Fibroblast of lung (primary cell): ENCODE measurements at regions not wholly inside any gene's neighbourhood (a gene's known extent, or its start where the extent isn't known, plus 50 kb on each side); places are given as distances from the start of the nearest gene placed in this dataset.
"Not testable (repeated sequence)": the region's sequence is repeated elsewhere in the genome, so short reads cannot be mapped to it uniquely, and the experiment has no call there.

Experiments used
- DNase-seq, 2 donors: peaks; one replicate each; pipeline versions ENCODE4 v3.0.0 to v3.0.0-alpha.2; 2010; ENCODE audit warnings: low read depth in 2 of 2
- H2AFZ ChIP-seq: 2 replicates; pipeline ENCODE4 v1.5.1; 2012; ENCODE audit warnings: low read length, control low read depth, inconsistent platforms
- H3K27ac ChIP-seq: 2 replicates; pipeline ENCODE4 v1.5.1; 2011; ENCODE audit warnings: low read length, control low read depth; ENCODE audit not compliant: insufficient read depth
- H3K27me3 ChIP-seq: 2 replicates; pipeline ENCODE4 v1.5.1; 2011; ENCODE audit warnings: mild to moderate bottlenecking, low read length; ENCODE audit not compliant: control insufficient read depth, insufficient read depth
- H3K36me3 ChIP-seq: 2 replicates; pipeline ENCODE4 v1.5.1; 2011; ENCODE audit warnings: low read length; ENCODE audit not compliant: control insufficient read depth, insufficient read depth
- H3K4me1 ChIP-seq: 2 replicates; pipeline ENCODE4 v1.5.1; 2011; ENCODE audit warnings: low read length; ENCODE audit not compliant: control insufficient read depth, insufficient read depth; ENCODE audit errors: extremely low read depth
- H3K4me2 ChIP-seq: 2 replicates; pipeline ENCODE4 v1.5.1; 2011; ENCODE audit warnings: low read length, control low read depth; ENCODE audit not compliant: insufficient read depth; ENCODE audit errors: extremely low read depth
- H3K4me3 ChIP-seq, 4 experiments: fragments of 200-600 bp in 1 of 4; sonication (generic) in 1 of 4; replicated peaks in 1 of 4; 2 replicates each; pipeline ENCODE4 v1.5.1; 2011 to 2016; ENCODE audit warnings: low read length in 4 of 4, low read depth in 3 of 4, mild to moderate bottlenecking in 3 of 4, control low read depth in 2 of 4, inconsistent platforms in 1 of 4, mixed read lengths in 1 of 4; ENCODE audit not compliant: insufficient read depth in 1 of 4; ENCODE audit errors: control extremely low read depth in 1 of 4
- H3K79me2 ChIP-seq: 2 replicates; pipeline ENCODE4 v1.5.1; 2012; ENCODE audit warnings: mild to moderate bottlenecking, low read length, inconsistent platforms; ENCODE audit not compliant: control insufficient read depth, insufficient read depth
- H3K9ac ChIP-seq: 2 replicates; pipeline ENCODE4 v1.5.1; 2011; ENCODE audit warnings: mild to moderate bottlenecking, low read length, control low read depth; ENCODE audit not compliant: insufficient read depth
- H3K9me3 ChIP-seq: 2 replicates; pipeline ENCODE4 v1.5.1; 2012; ENCODE audit warnings: low read depth, low read length; ENCODE audit not compliant: control insufficient read depth, insufficient read depth
- H4K20me1 ChIP-seq: 2 replicates; pipeline ENCODE4 v1.5.1; 2011; ENCODE audit warnings: low read length; ENCODE audit not compliant: control insufficient read depth, insufficient read depth; ENCODE audit errors: extremely low read depth
- CTCF ChIP-seq, 2 donors: IDR thresholded peaks in 1 of 2; conservative IDR thresholded peaks in 1 of 2; 1 replicate in 1 of 2; 2 replicates in 1 of 2; pipeline ENCODE4 v1.5.1; 2011 to 2012; ENCODE audit warnings: low read length in 2 of 2, control low read depth in 1 of 2, inconsistent platforms in 1 of 2, low read depth in 1 of 2, mild to moderate bottlenecking in 1 of 2
- EZH2 ChIP-seq: IDR thresholded peaks from 2 replicates; pipeline ENCODE4 v1.5.1; 2012; ENCODE audit warnings: low read length, control low read depth, mild to moderate bottlenecking; ENCODE audit errors: missing control alignments

DNA sequence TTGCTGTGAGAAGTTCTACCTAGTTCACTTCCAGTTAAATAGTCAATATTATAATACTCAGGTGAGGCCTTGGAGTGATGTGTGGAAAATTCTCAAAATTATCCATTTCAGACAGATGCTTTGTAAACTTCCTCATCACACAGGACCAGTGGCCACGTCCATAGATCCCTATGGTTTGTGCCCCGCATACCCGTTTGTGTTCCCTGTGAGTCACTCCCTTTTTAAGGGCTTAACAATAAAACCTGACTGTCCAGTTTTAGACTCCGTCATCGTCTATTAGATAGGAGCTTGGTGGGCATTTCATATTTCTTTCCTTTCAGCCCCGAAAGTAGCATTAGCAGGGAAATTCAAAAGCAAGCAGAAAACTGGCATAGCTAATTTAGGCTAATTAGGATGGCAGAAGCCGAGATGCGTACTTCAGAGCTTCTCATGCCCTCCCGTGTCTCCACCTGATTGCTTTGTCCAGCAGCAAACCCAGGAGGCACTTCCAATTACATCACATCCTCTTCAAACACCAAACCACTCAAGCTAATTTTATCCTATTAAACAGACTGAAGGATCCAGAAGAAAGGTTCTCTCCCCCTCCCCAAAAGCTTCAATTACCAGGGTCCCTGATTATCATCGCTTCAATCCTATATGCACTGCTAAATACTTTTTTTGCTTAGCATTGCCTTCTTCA, 186.6 kb upstream of the OTX2 start:
- Histone ChIP-seq H3K9me3 (no peaks in the 10 kb centered on the region), H3K9ac (no peak overlapping the region), H3K36me3 (no peaks in the 10 kb centered on the region), H3K4me3 (no peak overlapping the region), H3K79me2 (no peaks in the 10 kb centered on the region), H3K27me3 (no peaks in the 10 kb centered on the region), H2AFZ (no peak overlapping the region), H3K27ac (no peak overlapping the region), H4K20me1 (no peaks in the 10 kb centered on the region), H3K4me1 (no peaks in the 10 kb centered on the region), H3K4me2 (no peak overlapping the region)
- no peak for DNase-seq
- no peak for TF ChIP-seq EZH2

DNA sequence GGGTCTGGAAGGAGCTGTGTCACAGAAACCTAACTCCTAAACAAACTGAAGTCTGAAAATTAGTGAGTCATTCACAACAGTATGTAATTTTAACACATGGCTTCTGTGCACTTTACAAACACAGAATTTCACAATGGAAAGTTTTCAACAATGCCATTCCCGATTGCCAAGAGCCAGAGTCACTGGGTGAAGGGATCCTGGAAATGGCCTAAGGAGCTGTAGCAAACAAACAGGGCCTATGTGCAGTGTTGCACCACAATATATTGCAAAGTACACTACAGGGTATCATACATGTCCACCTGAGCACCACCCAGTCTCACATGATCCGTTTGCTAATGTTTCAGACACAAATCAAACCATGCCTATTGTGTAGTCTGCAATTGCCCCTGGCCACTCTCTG, 184.7 kb upstream of the OTX2 start:
- Histone ChIP-seq H4K20me1 (no peaks in the 10 kb centered on the region), H3K4me2 (no peak overlapping the region), H3K9ac (no peak overlapping the region), H3K4me3 (no peak overlapping the region), H3K4me1 (no peaks in the 10 kb centered on the region), H3K27ac (no peak overlapping the region), H2AFZ (no peak overlapping the region), H3K27me3 (no peaks in the 10 kb centered on the region), H3K36me3 (no peaks in the 10 kb centered on the region), H3K79me2 (no peaks in the 10 kb centered on the region), H3K9me3 (no peaks in the 10 kb centered on the region)
- TF ChIP-seq EZH2 (no peak), CTCF (conservative IDR thresholded peaks at IDR 0.05 in 1 of 2, IDR thresholded peaks at IDR 0.05 in 1 of 2; ENCODE audit: low read depth in 1 of 2, low read length in 2 of 2) (no peak)
- no peak for DNase-seq

GRCh38 chr14:56992332-56992820, 182.1 kb upstream of the OTX2 start:
- Histone ChIP-seq H3K4me3 (no peak overlapping the region), H3K79me2 (no peaks in the 10 kb centered on the region), H3K27ac (no peak overlapping the region), H3K9me3 (no peaks in the 10 kb centered on the region), H2AFZ (no peak overlapping the region), H3K9ac (no peak overlapping the region), H3K4me2 (no peak overlapping the region), H4K20me1 (no peaks in the 10 kb centered on the region), H3K27me3 (no peaks in the 10 kb centered on the region), H3K36me3 (no peaks in the 10 kb centered on the region), H3K4me1 (no peaks in the 10 kb centered on the region)
- TF ChIP-seq EZH2 (no peak), CTCF (conservative IDR thresholded peaks at IDR 0.05 in 1 of 2, IDR thresholded peaks at IDR 0.05 in 1 of 2; ENCODE audit: low read depth in 1 of 2, low read length in 2 of 2) (no peak)
- DNase-seq, result no peak

GRCh38 chr14:56990991-56991627, 180.8 kb upstream of the OTX2 start:
- H4K20me1 ChIP-seq, DNase-seq, H3K9me3 ChIP-seq, H3K4me2 ChIP-seq, H3K27me3 ChIP-seq, H3K27ac ChIP-seq, H3K9ac ChIP-seq, H3K79me2 ChIP-seq, H3K4me3 ChIP-seq, H3K4me1 ChIP-seq, H3K36me3 ChIP-seq, H2AFZ ChIP-seq: not testable (repeated sequence)
